Activated T-helper 1 cell treated with anti-CD3 and anti-CD28 coated beads, Interleukin-12 subunit alpha, Interleukin-12 subunit beta, Interleukin-2, Interleukin-4 antibody, amounts not matched to agents 30 ng/mL and 10 ng/mL and 1 ng/mL, durations not matched to agents 14 hours and 24 hours and 36 hours (primary cell): ENCODE measurements at regions not wholly inside any gene's neighbourhood (a gene's known extent, or its start where the extent isn't known, plus 50 kb on each side); places are given as distances from the start of the nearest gene placed in this dataset.

ENCODE experiments used
- DNase-seq: peaks from one replicate; pipeline ENCODE4 v3.0.0; 2021; ENCODE audit warnings: low spot score
- H3K27ac Mint-ChIP-seq: one replicate; pipeline ENCODE4 v1.8.0; 2021; ENCODE audit warnings: mild to moderate bottlenecking, mixed read lengths
- H3K27me3 Mint-ChIP-seq: one replicate; pipeline ENCODE4 v1.8.0; 2022; ENCODE audit warnings: mild to moderate bottlenecking, moderate library complexity, mixed read lengths; ENCODE audit not compliant: insufficient read depth
- H3K36me3 Mint-ChIP-seq: one replicate; pipeline ENCODE4 v1.8.0; 2021; ENCODE audit warnings: low read depth, mixed read lengths
- H3K4me1 Mint-ChIP-seq: one replicate; pipeline ENCODE4 v1.8.0; 2021; ENCODE audit warnings: low read depth, mixed read lengths
- H3K4me3 Mint-ChIP-seq: one replicate; pipeline ENCODE4 v1.8.0; 2021; ENCODE audit warnings: mild to moderate bottlenecking, moderate library complexity, mixed read lengths
- H3K9me3 Mint-ChIP-seq: one replicate; pipeline ENCODE4 v1.8.0; 2021; ENCODE audit warnings: mixed read lengths
- intact Hi-C: fragments of 100-400 bp; cut with micrococcal nuclease; formaldehyde crosslinking; loops from one replicate; pipeline ENCODE4 v1.15.1; 2024

DNA sequence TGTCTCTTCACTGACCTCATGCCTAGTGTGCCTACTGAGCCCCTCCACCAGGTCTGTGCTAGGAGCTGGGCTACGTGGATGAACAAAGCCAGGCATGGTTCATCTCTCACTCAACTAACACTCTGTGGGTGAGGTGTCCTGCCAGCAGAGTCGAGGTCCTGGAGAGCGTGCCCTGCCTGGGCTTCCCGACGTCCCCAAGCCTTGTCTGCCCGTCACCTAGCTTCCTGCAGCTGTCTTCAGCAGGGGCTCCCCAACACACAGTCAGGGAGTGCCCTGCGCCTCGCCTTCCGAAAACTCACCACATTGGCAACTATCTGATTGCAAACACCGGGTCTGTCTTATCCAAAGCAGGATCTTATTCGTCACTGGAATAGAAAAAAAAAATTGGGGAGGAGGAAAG is 167.5 kb upstream of the ZC3H12A start:
- H3K36me3 Mint-ChIP-seq: no peaks in the 10 kb centered on the region
- H3K4me1 Mint-ChIP-seq: no peaks in the 10 kb centered on the region
- no peaks in the 10 kb centered on the region for H3K9me3 Mint-ChIP-seq
- no peak overlapping the region for H3K27ac Mint-ChIP-seq
- H3K4me3 Mint-ChIP-seq: no peak overlapping the region
- intact Hi-C loops: no loop called here
- peaks cover 5% of the 10 kb centered on the region for H3K27me3 Mint-ChIP-seq
- no peak for DNase-seq

DNA sequence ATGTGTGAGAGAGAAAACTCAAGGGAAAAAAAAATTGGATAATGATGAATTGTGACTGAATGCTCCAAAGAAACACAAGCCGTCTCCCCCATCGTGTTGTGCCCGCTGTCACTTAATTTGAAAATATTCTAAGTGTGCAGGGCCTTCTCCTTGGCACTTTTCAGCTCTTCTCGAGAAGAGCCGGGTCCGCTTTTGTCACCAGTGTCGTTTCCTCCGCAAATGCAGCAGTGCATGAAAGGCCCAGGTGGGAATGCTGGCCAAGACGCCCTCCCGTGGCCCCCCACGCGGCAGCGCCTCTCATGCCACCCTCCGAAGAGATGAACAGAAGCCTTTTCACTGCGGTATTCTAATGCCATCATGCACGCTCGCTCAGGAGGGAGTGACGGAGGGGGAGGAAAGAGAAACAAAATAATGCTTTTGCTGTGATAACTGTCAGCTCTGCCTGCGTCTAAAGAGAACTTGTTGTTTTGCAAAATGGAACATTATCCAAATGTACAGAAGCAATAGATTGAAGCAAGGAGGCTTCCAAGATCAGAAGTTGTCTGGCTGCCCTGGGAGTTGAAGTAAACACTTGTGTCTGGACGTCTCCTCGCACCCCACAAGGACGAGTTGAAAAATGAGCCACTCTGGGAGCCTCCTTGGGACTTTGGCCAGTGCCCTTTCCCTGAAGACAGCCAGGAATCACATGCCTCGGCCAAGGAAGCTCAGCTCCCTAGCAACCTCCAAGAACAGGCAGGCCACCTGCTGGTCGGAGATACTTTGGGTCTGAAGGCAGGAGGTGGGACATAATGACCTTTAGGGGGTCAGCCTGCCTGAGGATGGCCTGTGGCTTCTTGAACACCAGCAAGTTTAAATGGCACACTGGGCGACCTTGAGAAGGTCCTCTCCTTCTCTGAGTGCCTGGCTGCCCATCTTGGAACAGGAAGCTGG is 166.1 kb upstream of the ZC3H12A start:
- Mint-ChIP-seq H3K27ac (no peak overlapping the region), H3K4me1 (no peaks in the 10 kb centered on the region), H3K4me3 (no peak overlapping the region), H3K27me3 (peaks cover 5% of the 10 kb centered on the region), H3K36me3 (no peaks in the 10 kb centered on the region), H3K9me3 (no peaks in the 10 kb centered on the region)
- intact Hi-C loops: no loop called here
- no peak for DNase-seq

- Mint-ChIP-seq H3K27me3 (peaks cover 5% of the 10 kb centered on the region), H3K4me3 (no peak overlapping the region), H3K9me3 (no peaks in the 10 kb centered on the region), H3K36me3 (no peaks in the 10 kb centered on the region), H3K27ac (no peak overlapping the region), H3K4me1 (no peaks in the 10 kb centered on the region)
- no peak for DNase-seq
- intact Hi-C loops: no loop called here
These were observed 164.8 kb upstream of the ZC3H12A start for GRCh38 chr1:37309574-37309973.

DNA sequence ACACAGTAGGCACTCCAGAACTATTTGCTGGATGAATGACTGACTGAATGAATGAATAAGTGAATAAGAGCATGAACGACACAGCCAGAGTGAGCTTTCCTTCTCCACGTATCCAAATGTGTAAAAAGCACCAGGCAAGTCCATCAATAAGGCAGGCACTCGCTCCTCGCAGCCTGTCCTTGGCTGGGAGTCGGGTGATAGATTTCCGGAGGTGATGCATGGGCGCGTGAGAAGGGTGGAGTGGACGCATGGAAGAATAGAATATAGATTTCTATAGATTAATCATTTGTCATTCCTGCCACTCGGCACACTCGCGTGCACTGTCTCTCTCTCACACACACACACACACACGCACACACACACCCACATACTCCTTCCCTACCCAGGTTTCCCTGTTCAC is 164.3 kb upstream of the ZC3H12A start:
- DNase-seq: no peak
- Mint-ChIP-seq H3K4me3 (no peak overlapping the region), H3K27ac (no peak overlapping the region), H3K36me3 (no peaks in the 10 kb centered on the region), H3K27me3 (peaks cover 6% of the 10 kb centered on the region), H3K4me1 (no peaks in the 10 kb centered on the region), H3K9me3 (no peaks in the 10 kb centered on the region)
- intact Hi-C loops: no loop called here

DNA sequence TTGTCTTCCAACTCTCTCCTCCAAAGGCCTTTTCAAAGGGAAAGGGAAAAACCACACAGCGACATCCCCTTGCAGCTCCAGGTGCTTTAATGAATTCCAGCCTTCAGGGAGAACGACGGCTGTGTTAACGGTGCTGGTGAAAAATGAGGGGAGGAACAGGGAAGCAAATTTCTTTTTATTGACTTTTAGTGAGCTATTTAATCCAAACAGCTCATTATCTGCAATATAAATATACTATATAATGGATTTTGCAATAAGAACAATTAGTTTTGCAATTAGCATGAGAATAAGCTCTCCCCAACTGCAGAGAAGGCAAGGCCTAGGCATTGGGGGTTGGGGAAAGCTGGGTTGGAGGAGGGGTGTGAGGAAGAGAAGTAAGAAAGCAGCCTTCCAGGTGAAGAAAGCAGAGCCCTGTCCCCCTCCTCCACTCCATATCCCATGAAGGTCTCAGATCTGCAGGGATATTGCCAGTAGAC is 159.0 kb upstream of the ZC3H12A start:
- no peaks in the 10 kb centered on the region for H3K4me1 Mint-ChIP-seq
- H3K4me3 Mint-ChIP-seq: no peak overlapping the region
- H3K9me3 Mint-ChIP-seq: no peaks in the 10 kb centered on the region
- no peak overlapping the region for H3K27ac Mint-ChIP-seq
- no peak for DNase-seq
- H3K27me3 Mint-ChIP-seq: peaks cover 47% of the 10 kb centered on the region
- H3K36me3 Mint-ChIP-seq: no peaks in the 10 kb centered on the region
- intact Hi-C loops: no loop called here

DNA sequence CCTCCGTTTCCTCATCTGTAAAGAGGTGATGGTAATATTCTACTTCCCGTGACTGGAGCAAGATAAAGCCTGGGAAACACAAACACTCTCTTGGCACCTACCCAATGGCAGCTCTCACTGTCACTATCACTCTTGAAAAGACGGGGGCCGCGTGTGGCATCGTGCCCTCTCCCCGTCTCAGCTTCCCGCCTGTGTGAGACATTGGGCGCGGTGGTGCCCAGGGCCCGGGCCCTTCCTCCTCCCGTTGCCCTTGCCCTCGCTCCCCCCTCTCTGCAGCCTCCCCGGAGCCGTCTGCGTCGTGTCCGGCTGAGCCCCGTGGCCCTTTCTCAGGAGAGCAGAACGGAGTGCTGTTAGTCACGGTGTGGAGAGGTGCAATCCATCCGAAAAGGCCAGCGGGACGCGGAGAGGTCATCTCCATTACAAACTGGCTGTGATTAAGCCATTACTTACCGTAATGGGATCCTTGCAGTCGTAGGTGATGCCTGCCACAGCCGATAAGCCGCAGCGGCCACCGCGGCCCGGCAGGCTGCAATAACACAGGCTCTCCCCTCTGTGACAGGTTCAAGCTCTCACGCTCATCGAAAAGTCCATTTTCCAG is 156.4 kb upstream of the ZC3H12A start:
- peaks cover 51% of the 10 kb centered on the region for H3K27me3 Mint-ChIP-seq
- no peaks in the 10 kb centered on the region for H3K4me1 Mint-ChIP-seq
- H3K27ac Mint-ChIP-seq: no peak overlapping the region
- no peak for DNase-seq
- no peaks in the 10 kb centered on the region for H3K9me3 Mint-ChIP-seq
- intact Hi-C loops: no loop called here
- no peaks in the 10 kb centered on the region for H3K36me3 Mint-ChIP-seq
- no peak overlapping the region for H3K4me3 Mint-ChIP-seq

GRCh38 chr1:37318490-37318889 is 155.9 kb upstream of the ZC3H12A start:
- Mint-ChIP-seq H3K27ac (no peak overlapping the region), H3K4me3 (no peak overlapping the region), H3K9me3 (no peaks in the 10 kb centered on the region), H3K27me3 (peaks cover 51% of the 10 kb centered on the region), H3K36me3 (no peaks in the 10 kb centered on the region), H3K4me1 (no peaks in the 10 kb centered on the region)
- no peak for DNase-seq
- intact Hi-C loops: no loop called here

GRCh38 chr1:37319284-37319683 is 155.1 kb upstream of the ZC3H12A start:
- no peak overlapping the region for H3K4me3 Mint-ChIP-seq
- no peak overlapping the region for H3K27ac Mint-ChIP-seq
- H3K36me3 Mint-ChIP-seq: no peaks in the 10 kb centered on the region
- H3K9me3 Mint-ChIP-seq: peaks cover 3% of the 10 kb centered on the region
- H3K27me3 Mint-ChIP-seq: peaks cover 49% of the 10 kb centered on the region
- intact Hi-C loops: no loop called here
- DNase-seq: no peak
- no peaks in the 10 kb centered on the region for H3K4me1 Mint-ChIP-seq

GRCh38 chr1:37323486-37324377 is 150.6 kb upstream of the ZC3H12A start:
- intact Hi-C loops: loop anchor here (5.0 to 10.0 kb wide), 3 partner anchors 621 to 806 kb away; no protein-coding TSS in a partner anchor
- Mint-ChIP-seq H3K4me1 (no peaks in the 10 kb centered on the region), H3K9me3 (peaks cover 6% of the 10 kb centered on the region), H3K36me3 (no peaks in the 10 kb centered on the region), H3K4me3 (no peak overlapping the region), H3K27me3 (peaks cover 17% of the 10 kb centered on the region), H3K27ac (no peak overlapping the region)
- DNase-seq: no peak

DNA sequence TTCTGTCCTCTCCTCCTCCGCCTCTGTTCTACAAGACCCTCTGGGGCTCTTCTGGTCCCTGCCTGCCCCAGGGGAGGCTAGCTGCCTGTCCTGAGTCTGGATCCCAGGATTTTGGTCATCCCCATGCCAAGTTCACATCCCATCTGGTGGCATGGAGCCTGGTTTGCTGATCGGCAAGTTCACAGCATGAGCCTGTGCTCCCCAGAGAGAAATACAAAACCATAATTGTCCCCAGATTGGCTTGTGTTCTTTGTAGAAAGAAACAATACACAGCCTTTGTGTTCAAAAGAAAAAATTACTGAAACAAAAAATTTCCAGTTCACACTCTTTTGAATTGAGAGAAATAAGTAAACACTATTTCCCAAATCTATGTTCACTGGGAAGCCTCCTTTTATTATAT is 149.4 kb upstream of the ZC3H12A start:
- Mint-ChIP-seq H3K27me3 (peaks cover 8% of the 10 kb centered on the region), H3K27ac (no peak overlapping the region), H3K36me3 (no peaks in the 10 kb centered on the region), H3K4me1 (no peaks in the 10 kb centered on the region), H3K4me3 (no peak overlapping the region), H3K9me3 (peaks cover 6% of the 10 kb centered on the region)
- DNase-seq: no peak
- intact Hi-C loops: loop anchor here (10.0 kb wide), 1 partner anchor 750 kb away; no protein-coding TSS in a partner anchor

DNA sequence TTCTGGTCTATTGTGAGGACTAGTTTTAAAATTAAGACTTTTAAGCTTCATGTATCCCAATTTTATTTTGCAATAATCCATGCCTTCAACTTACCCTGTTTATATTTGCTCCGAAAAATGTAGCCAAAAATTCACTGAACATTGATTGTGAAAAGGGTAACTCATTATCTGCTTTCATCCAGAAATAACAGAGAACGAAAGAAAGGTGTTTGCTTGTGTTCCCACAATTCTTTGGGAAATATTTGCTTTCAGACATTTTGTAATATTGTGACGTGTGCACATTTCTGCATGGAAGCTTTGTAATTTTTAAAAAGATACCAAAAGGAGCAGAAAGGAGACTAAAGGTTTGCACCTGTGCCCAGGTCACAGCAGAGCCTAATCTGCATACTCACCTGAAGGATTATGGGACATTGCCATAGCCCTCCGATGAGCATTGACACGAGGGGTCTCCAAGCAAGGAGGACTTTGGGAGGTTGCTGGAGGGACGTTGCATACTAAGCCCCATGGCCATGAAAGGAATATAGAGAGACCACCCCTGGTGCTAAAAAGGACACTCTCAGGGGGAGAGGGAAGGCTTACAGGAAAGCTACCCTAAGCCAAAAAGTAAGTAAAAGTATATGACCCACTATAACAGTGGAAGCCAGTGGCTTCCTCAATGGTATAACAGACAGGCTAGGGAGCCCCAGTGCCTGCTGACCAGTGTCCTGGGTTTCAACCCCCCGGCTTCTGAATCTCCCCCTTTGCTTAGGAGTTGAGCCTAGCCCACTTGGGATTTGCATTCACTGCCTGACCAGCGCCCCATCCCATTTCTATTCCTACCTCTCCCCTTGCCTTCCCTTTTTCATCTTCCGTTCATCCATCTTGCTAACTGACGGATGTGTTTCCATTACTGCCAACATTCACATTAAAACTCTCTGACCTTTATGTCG is 148.6 kb upstream of the ZC3H12A start:
- Mint-ChIP-seq H3K9me3 (peaks cover 6% of the 10 kb centered on the region), H3K4me1 (no peaks in the 10 kb centered on the region), H3K4me3 (no peak overlapping the region), H3K36me3 (no peaks in the 10 kb centered on the region), H3K27ac (no peak overlapping the region), H3K27me3 (peaks cover 8% of the 10 kb centered on the region)
- DNase-seq: no peak
- intact Hi-C loops: loop anchor here (10.0 kb wide), 1 partner anchor 751 kb away; no protein-coding TSS in a partner anchor

GRCh38 chr1:37332126-37332525 is 142.3 kb upstream of the ZC3H12A start:
- Mint-ChIP-seq H3K27ac (no peak overlapping the region), H3K4me3 (no peak overlapping the region), H3K4me1 (no peaks in the 10 kb centered on the region), H3K36me3 (no peaks in the 10 kb centered on the region), H3K9me3 (no peaks in the 10 kb centered on the region), H3K27me3 (peaks cover 5% of the 10 kb centered on the region)
- DNase-seq: no peak
- intact Hi-C loops: no loop called here
